GM12878 (cell line): ENCODE measurements at regions not wholly inside any gene's neighbourhood (a gene's known extent, or its start where the extent isn't known, plus 50 kb on each side); places are given as distances from the start of the nearest gene placed in this dataset.

Experiments
- ATAC-seq: fragments of 200-7000 bp; cut with Tn5 transposase; 3 replicates; pipeline ENCODE4 v1.9.1; 2020; ENCODE audit warnings: mild to moderate bottlenecking, moderate library complexity
- BruUV-seq: library from RNA; stranded (reverse); fragments of 400-500 nt; replicated peaks from 2 replicates; lab custom pipeline; 2021; lab: Mats Ljungman, UMichigan
- CTCF ChIA-PET: fragments of 300-600 bp; sonication (Branson Sonifier 250); formaldehyde crosslinking; extraction: SDS; loops from one replicate; lab custom pipeline; 2021; ENCODE audit warnings: inconsistent platforms; lab: Yijun Ruan, JAX
- POLR2A ChIA-PET: fragments of 350-600 bp; formaldehyde crosslinking; extraction: SDS; loops from one replicate; lab custom pipeline; 2021; ENCODE audit warnings: inconsistent platforms; lab: Charles Lee
- RAD21 ChIA-PET: fragments of 300-600 bp; sonication (Branson Sonifier 250); formaldehyde crosslinking; loops from one replicate; lab custom pipeline; 2023; ENCODE audit warnings: antibody characterized with exemption; ENCODE audit not compliant: unreplicated experiment; lab: Charles Lee
- SMC1A ChIA-PET: fragments of 300-600 bp; sonication (Branson Sonifier 250); formaldehyde crosslinking; loops from one replicate; lab custom pipeline; 2023; ENCODE audit not compliant: unreplicated experiment, uncharacterized antibody; lab: Charles Lee
- DNase-seq: peaks from one replicate; pipeline ENCODE4 v3.0.0-alpha.2; 2011; ENCODE audit warnings: low read depth, low spot score
- FAIRE-seq: peaks from 3 replicates; lab custom pipeline; 2011; peaks lifted over from hg19 to GRCh38; lab: Jason Lieb, UNC
- H2AFZ ChIP-seq: 2 replicates; pipeline ENCODE4 v1.6.0; 2011; ENCODE audit warnings: low read depth, low read length, control low read depth; ENCODE audit not compliant: control insufficient read depth
- H3K27ac ChIP-seq: 2 replicates; pipeline ENCODE4 v1.5.1; 2011; ENCODE audit warnings: control low read depth; ENCODE audit not compliant: control insufficient read depth, insufficient read depth
- H3K27me3 ChIP-seq, 2 experiments: replicated peaks in 1 of 2; 2 replicates each; pipeline versions ENCODE4 v1.6.0 to v1.6.1; 2011; ENCODE audit warnings: low read length in 1 of 2; ENCODE audit not compliant: control insufficient read depth in 2 of 2, insufficient read depth in 2 of 2
- H3K36me3 ChIP-seq, 2 experiments: 2 replicates each; pipeline ENCODE4 v1.5.1; 2011; ENCODE audit warnings: low read length in 1 of 2; ENCODE audit not compliant: control insufficient read depth in 2 of 2, insufficient read depth in 2 of 2
- H3K4me1 ChIP-seq: 2 replicates; pipeline ENCODE4 v1.6.1; 2011; ENCODE audit warnings: mild to moderate bottlenecking, low read length, moderate library complexity, mixed read lengths; ENCODE audit not compliant: control insufficient read depth, insufficient read depth
- H3K4me2 ChIP-seq: 2 replicates; pipeline ENCODE4 v1.6.0; 2011; ENCODE audit warnings: control low read depth; ENCODE audit not compliant: control insufficient read depth, insufficient read depth
- H3K4me3 ChIP-seq: fragments of 200-600 bp; sonication (generic); 2 replicates; pipeline ENCODE4 v1.5.1; 2016
- H3K79me2 ChIP-seq: 2 replicates; pipeline ENCODE4 v1.6.0; 2011; ENCODE audit warnings: low read length; ENCODE audit not compliant: control insufficient read depth, insufficient read depth
- H3K9ac ChIP-seq: 2 replicates; pipeline ENCODE4 v1.8.0; 2011; ENCODE audit warnings: low read length, control low read depth, mixed read lengths; ENCODE audit not compliant: control insufficient read depth, insufficient read depth
- H3K9me3 ChIP-seq: replicated peaks from 3 replicates; pipeline ENCODE4 v1.5.1; 2011; ENCODE audit warnings: mild to moderate bottlenecking, low read length; ENCODE audit not compliant: control insufficient read depth, insufficient read depth
- H4K20me1 ChIP-seq: 2 replicates; pipeline ENCODE4 v1.6.0; 2011; ENCODE audit not compliant: control insufficient read depth, insufficient read depth
- JUNB ChIP-seq: IDR thresholded peaks from 2 replicates; pipeline ENCODE4 v1.6.1; 2016; ENCODE audit warnings: antibody characterized with exemption, mild to moderate bottlenecking
- KLF5 ChIP-seq: fragments of 450-650 bp; IDR thresholded peaks from 2 replicates; pipeline ENCODE4 v1.6.1; 2014; ENCODE audit warnings: mild to moderate bottlenecking; ENCODE audit not compliant: partially characterized antibody
- POLR2A ChIP-seq: IDR thresholded peaks from 2 replicates; pipeline ENCODE4 v1.6.1; 2011; ENCODE audit warnings: low read depth, mild to moderate bottlenecking, low read length
- POLR2AphosphoS5 ChIP-seq: IDR thresholded peaks from 2 replicates; pipeline ENCODE4 v1.6.1; 2011; ENCODE audit warnings: mild to moderate bottlenecking, low read length, inconsistent platforms
- RBBP5 ChIP-seq: fragments of 200-600 bp; sonication (generic); conservative IDR thresholded peaks from 2 replicates; pipeline ENCODE4 v1.6.1; 2016
- RELA ChIP-seq: fragments of 450-650 bp; IDR thresholded peaks from 2 replicates; pipeline ENCODE4 v1.8.0; 2014; ENCODE audit warnings: borderline replicate concordance; ENCODE audit not compliant: partially characterized antibody
- SREBF2 ChIP-seq: IDR thresholded peaks from 2 replicates; pipeline ENCODE4 v1.6.1; 2012; ENCODE audit warnings: mild to moderate bottlenecking, low read length
- YY1 ChIP-seq: IDR thresholded peaks from 2 replicates; pipeline ENCODE4 v1.6.1; 2011; ENCODE audit warnings: low read depth, mild to moderate bottlenecking, low read length
- ZNF207 ChIP-seq: fragments of 450-650 bp; IDR thresholded peaks from 2 replicates; pipeline ENCODE4 v1.6.1; 2014; ENCODE audit warnings: antibody characterized with exemption, mild to moderate bottlenecking, borderline replicate concordance
- WGBS: methylation state at CpG from one replicate; pipeline ENCODE4 v1.1.6; 2016; ENCODE audit warnings: low lambda C conversion rate; ENCODE audit not compliant: insufficient replicate concordance, insufficient coverage; ENCODE audit errors: missing lambda C conversion rate; 5-methylcytosine and 5-hydroxymethylcytosine counted together
- in situ Hi-C: fragments of 300-500 bp; cut with MboI; formaldehyde crosslinking; loops from 9 replicates; pipeline ENCODE4 v1.14.3; 2018; ENCODE audit warnings: mixed read lengths
- intact Hi-C: fragments of 100-400 bp; cut with micrococcal nuclease; formaldehyde crosslinking; loops from one replicate; pipeline ENCODE4 v1.14.2; 2022; ENCODE audit not compliant: unreplicated experiment
- TF ChIP-seq, protein P1 (sequence below), 3 experiments: IDR thresholded peaks in 2 of 3; conservative IDR thresholded peaks in 1 of 3; 2 replicates each; pipeline ENCODE4 v1.5.1; 2011; ENCODE audit warnings: low read depth in 3 of 3, low read length in 3 of 3, mild to moderate bottlenecking in 3 of 3, control low read depth in 2 of 3, moderate library complexity in 2 of 3, inconsistent platforms in 1 of 3, mixed read lengths in 1 of 3; ENCODE audit not compliant: control insufficient read depth in 2 of 3, insufficient read depth in 1 of 3; ENCODE audit errors: extremely low read depth in 1 of 3
- TF ChIP-seq, protein P2 (sequence below): fragments of 450-650 bp; IDR thresholded peaks from 2 replicates; pipeline ENCODE4 v1.6.1; 2017; ENCODE audit warnings: mild to moderate bottlenecking, moderate library complexity
- TF ChIP-seq, protein P3 (sequence below): fragments of 450-650 bp; IDR thresholded peaks from 2 replicates; pipeline ENCODE4 v1.6.1; 2014; ENCODE audit warnings: mild to moderate bottlenecking

DNA sequence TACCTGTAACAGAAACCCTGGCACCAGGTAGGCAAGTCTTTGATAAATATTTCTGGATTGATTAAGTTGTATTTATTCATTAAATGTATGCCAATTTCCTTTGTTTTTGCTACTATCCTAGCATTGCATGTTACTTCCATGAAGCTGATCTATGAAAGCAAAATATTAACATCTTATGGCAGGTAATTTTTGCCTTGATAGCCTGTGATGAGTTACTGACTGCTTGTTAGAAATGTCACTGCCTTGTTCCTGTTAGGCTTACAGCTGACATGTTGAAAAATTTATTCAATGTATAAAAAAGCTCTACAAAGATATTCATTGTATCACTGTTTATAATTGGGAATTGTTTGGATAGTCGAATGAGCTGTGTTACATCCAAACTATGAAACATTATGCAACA is 830.1 kb downstream of the TUSC7 start:
- in situ Hi-C loops: no loop called here

More for the DNA sequence above, 830.1 kb downstream of the TUSC7 start:
- Histone ChIP-seq H3K27ac (no peak overlapping the region), H3K4me3 (no peak overlapping the region), H3K4me1 (no peaks in the 10 kb centered on the region), H3K79me2 (no peaks in the 10 kb centered on the region), H4K20me1 (no peaks in the 10 kb centered on the region), H3K4me2 (no peak overlapping the region), H3K9ac (no peak overlapping the region), H3K27me3 (no peaks in the 10 kb centered on the region; a peak in 1 of 4 replicates), H2AFZ (no peak overlapping the region), H3K36me3 (no peaks in the 10 kb centered on the region), H3K9me3 (no peaks in the 10 kb centered on the region)
- 0% methylated on average over 1 of the region's 1 CpG for WGBS
- intact Hi-C loops: no loop called here
- CTCF ChIA-PET: no interaction called here
- DNase-seq (no peak), FAIRE-seq (no peak), ATAC-seq (no peak)
- SMC1A ChIA-PET: interaction anchor here (1.0 kb wide), 1 partner anchor 11 kb away, joined by 4 read pairs; no protein-coding TSS in a partner anchor
- TF ChIP-seq, protein P1, sequence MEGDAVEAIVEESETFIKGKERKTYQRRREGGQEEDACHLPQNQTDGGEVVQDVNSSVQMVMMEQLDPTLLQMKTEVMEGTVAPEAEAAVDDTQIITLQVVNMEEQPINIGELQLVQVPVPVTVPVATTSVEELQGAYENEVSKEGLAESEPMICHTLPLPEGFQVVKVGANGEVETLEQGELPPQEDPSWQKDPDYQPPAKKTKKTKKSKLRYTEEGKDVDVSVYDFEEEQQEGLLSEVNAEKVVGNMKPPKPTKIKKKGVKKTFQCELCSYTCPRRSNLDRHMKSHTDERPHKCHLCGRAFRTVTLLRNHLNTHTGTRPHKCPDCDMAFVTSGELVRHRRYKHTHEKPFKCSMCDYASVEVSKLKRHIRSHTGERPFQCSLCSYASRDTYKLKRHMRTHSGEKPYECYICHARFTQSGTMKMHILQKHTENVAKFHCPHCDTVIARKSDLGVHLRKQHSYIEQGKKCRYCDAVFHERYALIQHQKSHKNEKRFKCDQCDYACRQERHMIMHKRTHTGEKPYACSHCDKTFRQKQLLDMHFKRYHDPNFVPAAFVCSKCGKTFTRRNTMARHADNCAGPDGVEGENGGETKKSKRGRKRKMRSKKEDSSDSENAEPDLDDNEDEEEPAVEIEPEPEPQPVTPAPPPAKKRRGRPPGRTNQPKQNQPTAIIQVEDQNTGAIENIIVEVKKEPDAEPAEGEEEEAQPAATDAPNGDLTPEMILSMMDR (IDR thresholded peaks at IDR 0.05 in 2 of 3, conservative IDR thresholded peaks at IDR 0.05 in 1 of 3; ENCODE audit: control insufficient read depth in 2 of 3, extremely low read depth in 1 of 3, insufficient read depth in 1 of 3, low read depth in 3 of 3, low read length in 3 of 3): no peak
- TF ChIP-seq SREBF2: no peak
- TF ChIP-seq, protein P2, sequence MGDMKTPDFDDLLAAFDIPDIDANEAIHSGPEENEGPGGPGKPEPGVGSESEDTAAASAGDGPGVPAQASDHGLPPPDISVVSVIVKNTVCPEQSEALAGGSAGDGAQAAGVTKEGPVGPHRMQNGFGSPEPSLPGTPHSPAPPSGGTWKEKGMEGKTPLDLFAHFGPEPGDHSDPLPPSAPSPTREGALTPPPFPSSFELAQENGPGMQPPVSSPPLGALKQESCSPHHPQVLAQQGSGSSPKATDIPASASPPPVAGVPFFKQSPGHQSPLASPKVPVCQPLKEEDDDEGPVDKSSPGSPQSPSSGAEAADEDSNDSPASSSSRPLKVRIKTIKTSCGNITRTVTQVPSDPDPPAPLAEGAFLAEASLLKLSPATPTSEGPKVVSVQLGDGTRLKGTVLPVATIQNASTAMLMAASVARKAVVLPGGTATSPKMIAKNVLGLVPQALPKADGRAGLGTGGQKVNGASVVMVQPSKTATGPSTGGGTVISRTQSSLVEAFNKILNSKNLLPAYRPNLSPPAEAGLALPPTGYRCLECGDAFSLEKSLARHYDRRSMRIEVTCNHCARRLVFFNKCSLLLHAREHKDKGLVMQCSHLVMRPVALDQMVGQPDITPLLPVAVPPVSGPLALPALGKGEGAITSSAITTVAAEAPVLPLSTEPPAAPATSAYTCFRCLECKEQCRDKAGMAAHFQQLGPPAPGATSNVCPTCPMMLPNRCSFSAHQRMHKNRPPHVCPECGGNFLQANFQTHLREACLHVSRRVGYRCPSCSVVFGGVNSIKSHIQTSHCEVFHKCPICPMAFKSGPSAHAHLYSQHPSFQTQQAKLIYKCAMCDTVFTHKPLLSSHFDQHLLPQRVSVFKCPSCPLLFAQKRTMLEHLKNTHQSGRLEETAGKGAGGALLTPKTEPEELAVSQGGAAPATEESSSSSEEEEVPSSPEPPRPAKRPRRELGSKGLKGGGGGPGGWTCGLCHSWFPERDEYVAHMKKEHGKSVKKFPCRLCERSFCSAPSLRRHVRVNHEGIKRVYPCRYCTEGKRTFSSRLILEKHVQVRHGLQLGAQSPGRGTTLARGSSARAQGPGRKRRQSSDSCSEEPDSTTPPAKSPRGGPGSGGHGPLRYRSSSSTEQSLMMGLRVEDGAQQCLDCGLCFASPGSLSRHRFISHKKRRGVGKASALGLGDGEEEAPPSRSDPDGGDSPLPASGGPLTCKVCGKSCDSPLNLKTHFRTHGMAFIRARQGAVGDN: no peak
- no peak for TF ChIP-seq POLR2AphosphoS5
- no peak for TF ChIP-seq JUNB
- no peak for TF ChIP-seq YY1
- TF ChIP-seq, protein P3, sequence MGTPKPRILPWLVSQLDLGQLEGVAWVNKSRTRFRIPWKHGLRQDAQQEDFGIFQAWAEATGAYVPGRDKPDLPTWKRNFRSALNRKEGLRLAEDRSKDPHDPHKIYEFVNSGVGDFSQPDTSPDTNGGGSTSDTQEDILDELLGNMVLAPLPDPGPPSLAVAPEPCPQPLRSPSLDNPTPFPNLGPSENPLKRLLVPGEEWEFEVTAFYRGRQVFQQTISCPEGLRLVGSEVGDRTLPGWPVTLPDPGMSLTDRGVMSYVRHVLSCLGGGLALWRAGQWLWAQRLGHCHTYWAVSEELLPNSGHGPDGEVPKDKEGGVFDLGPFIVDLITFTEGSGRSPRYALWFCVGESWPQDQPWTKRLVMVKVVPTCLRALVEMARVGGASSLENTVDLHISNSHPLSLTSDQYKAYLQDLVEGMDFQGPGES: no peak
- TF ChIP-seq ZNF207: no peak
- TF ChIP-seq KLF5: no peak
- no peak for TF ChIP-seq RBBP5
- no peak for TF ChIP-seq RELA
- TF ChIP-seq POLR2A: no peak
- POLR2A ChIA-PET: no interaction called here
- RAD21 ChIA-PET: interaction anchor here (0.8 to 1.1 kb wide), 2 partner anchors 10 to 90 kb away, joined by 3 read pairs; no protein-coding TSS in a partner anchor
- BruUV-seq: no TSS peak
